Central memory CD4-positive, alpha-beta T cell (primary cell): ENCODE measurements at regions not wholly inside any gene's neighbourhood (a gene's known extent, or its start where the extent isn't known, plus 50 kb on each side); places are given as distances from the start of the nearest gene placed in this dataset.

Experiments used
- DNase-seq: peaks from one replicate; pipeline ENCODE4 v3.0.0; 2022

- DNase-seq, result no peak
Observed at GRCh38 chr5:174312641-174313040, 267.1 kb downstream of the NSG2 start.

- no peak for DNase-seq
Observed at GRCh38 chr5:174313615-174314014, 268.1 kb downstream of the NSG2 start.

GRCh38 chr5:174314261-174314660, 268.8 kb downstream of the NSG2 start:
- no peak for DNase-seq

- DNase-seq, result no peak
Observed at GRCh38 chr5:174315471-174315870, 270.0 kb downstream of the NSG2 start.

GRCh38 chr5:174315871-174316270, 270.4 kb downstream of the NSG2 start:
- no peak for DNase-seq

- no peak for DNase-seq
Observed at GRCh38 chr5:174316326-174316725, 270.8 kb downstream of the NSG2 start.

GRCh38 chr5:174317256-174317894, 271.9 kb downstream of the NSG2 start:
- DNase-seq, result no peak

- no peak for DNase-seq
Observed at GRCh38 chr5:174318578-174318977, 273.1 kb downstream of the NSG2 start.

- no peak for DNase-seq
Observed at GRCh38 chr5:174319551-174319950, 274.0 kb downstream of the NSG2 start.

- DNase-seq, result no peak
Observed at GRCh38 chr5:174320051-174320450, 274.5 kb downstream of the NSG2 start.

GRCh38 chr5:174323878-174324281, 278.4 kb downstream of the NSG2 start:
- no peak for DNase-seq

GRCh38 chr5:174324680-174325079, 279.2 kb downstream of the NSG2 start:
- DNase-seq, result no peak

GRCh38 chr5:174325431-174325830, 279.9 kb downstream of the NSG2 start:
- no peak for DNase-seq

GRCh38 chr5:174325961-174326360, 280.5 kb downstream of the NSG2 start:
- no peak for DNase-seq

- no peak for DNase-seq
Observed at GRCh38 chr5:174326372-174326771, 280.9 kb downstream of the NSG2 start.

GRCh38 chr5:174327317-174327864, 281.9 kb downstream of the NSG2 start:
- peak; percentile 4 for DNase-seq

GRCh38 chr5:174327896-174328295, 282.4 kb downstream of the NSG2 start:
- DNase-seq, result no peak

- no peak for DNase-seq
Observed at GRCh38 chr5:174328631-174329299, 283.3 kb downstream of the NSG2 start.

GRCh38 chr5:174329738-174330137, 284.2 kb downstream of the NSG2 start:
- no peak for DNase-seq

GRCh38 chr5:174335682-174336364, 290.3 kb downstream of the NSG2 start:
- DNase-seq, result no peak

GRCh38 chr5:174336479-174336878, 291.0 kb downstream of the NSG2 start:
- no peak for DNase-seq

- no peak for DNase-seq
Observed at GRCh38 chr5:174337276-174338184, 292.0 kb downstream of the NSG2 start.
